ENCODE measurements at regions not wholly inside any gene's neighbourhood (a gene's known extent, or its start where the extent isn't known, plus 50 kb on each side); places are given as distances from the start of the nearest gene placed in this dataset.

- TF ChIP-seq CTCF (IDR thresholded peaks at IDR 0.05) (no peak), POLR2A (IDR thresholded peaks at IDR 0.05) (no peak)
Measured at GRCh38 chr5:92749943-92750342, 831.1 kb downstream of the NR2F1-AS1 start.

All from heart left ventricle (tissue), 13 donors.